ENCODE measurements at regions not wholly inside any gene's neighbourhood (a gene's known extent, or its start where the extent isn't known, plus 50 kb on each side); places are given as distances from the start of the nearest gene placed in this dataset.

GRCh38 chr21:35924714-35925301 lies 135.5 kb downstream of the SETD4 start (continued):
- TF ChIP-seq ZNF530 (tag by site-specific recombination; IDR thresholded peaks at IDR 0.05; ENCODE audit: low read depth), result no peak
- no peak for TF ChIP-seq ZNF24 (tag by site-specific recombination; IDR thresholded peaks at IDR 0.05)
- TF ChIP-seq KLF9 (tag by site-specific recombination; IDR thresholded peaks at IDR 0.05; ENCODE audit: low read depth), result no peak
- TF ChIP-seq ZNF214 (tag by site-specific recombination; IDR thresholded peaks at IDR 0.05; ENCODE audit: borderline replicate concordance), result no peak
- no peak for TF ChIP-seq ZNF560 (tag by site-specific recombination; IDR thresholded peaks at IDR 0.05; ENCODE audit: borderline replicate concordance)
- no peak for TF ChIP-seq ZNF211 (tag by site-specific recombination; IDR thresholded peaks at IDR 0.05; ENCODE audit: low read depth)
- no peak for TF ChIP-seq ZNF626 (tag by site-specific recombination; IDR thresholded peaks at IDR 0.05)
- TF ChIP-seq KLF8 (tag by site-specific recombination; IDR thresholded peaks at IDR 0.05), result no peak
- no peak for TF ChIP-seq GLI2 (tag by site-specific recombination; IDR thresholded peaks at IDR 0.05; ENCODE audit: borderline replicate concordance, low read depth)
- TF ChIP-seq ZBTB8A (tag by site-specific recombination; IDR thresholded peaks at IDR 0.05), result no peak
- TF ChIP-seq SETDB1 (IDR thresholded peaks at IDR 0.05; ENCODE audit: insufficient read length, low read length), result no peak
- no peak for TF ChIP-seq ZXDB (tag by site-specific recombination; IDR thresholded peaks at IDR 0.05)
- no peak for TF ChIP-seq TCF7L2 (IDR thresholded peaks at IDR 0.05; ENCODE audit: borderline replicate concordance, low read depth, low read length)
- no peak for TF ChIP-seq IKZF3 (tag by site-specific recombination; IDR thresholded peaks at IDR 0.05)
- no peak for TF ChIP-seq ZNF132 (tag by site-specific recombination; IDR thresholded peaks at IDR 0.05; ENCODE audit: borderline replicate concordance)
- no peak for TF ChIP-seq ZSCAN4 (tag by site-specific recombination; IDR thresholded peaks at IDR 0.05)
- no peak for TF ChIP-seq ZNF658 (tag by site-specific recombination; IDR thresholded peaks at IDR 0.05)
- no peak for TF ChIP-seq EGR2 (tag by site-specific recombination; IDR thresholded peaks at IDR 0.05; ENCODE audit: low read depth)
- no peak for TF ChIP-seq ZNF19 (tag by site-specific recombination; IDR thresholded peaks at IDR 0.05; ENCODE audit: low read depth)
- TF ChIP-seq ZNF394 (tag by site-specific recombination; IDR thresholded peaks at IDR 0.05; ENCODE audit: borderline replicate concordance), result peak; percentile 78; the same call in 1 of the 2 replicates
- 0 out of 2 replicates have a peak, but pooled peaks have one; percentile 29 for TF ChIP-seq ZNF639 (tag by site-specific recombination; IDR thresholded peaks at IDR 0.05)
- peak; percentile 79 for TF ChIP-seq ZNF629 (tag by site-specific recombination; IDR thresholded peaks at IDR 0.05)
- TF ChIP-seq ZNF518A (tag by site-specific recombination; conservative IDR thresholded peaks at IDR 0.05; ENCODE audit: low read depth), result no peak
- TF ChIP-seq ZSCAN18 (tag by site-specific recombination; IDR thresholded peaks at IDR 0.05), result no peak
- TF ChIP-seq SP3 (tag by site-specific recombination; IDR thresholded peaks at IDR 0.05), result peak; percentile 26; the same call in 1 of the 2 replicates
- no peak for TF ChIP-seq ZNF404 (tag by site-specific recombination; IDR thresholded peaks at IDR 0.05)
- no peak for TF ChIP-seq ZBTB26 (tag by site-specific recombination; optimal IDR thresholded peaks at IDR 0.05)
- no peak for TF ChIP-seq ZNF580 (tag by site-specific recombination; IDR thresholded peaks at IDR 0.05)
- TF ChIP-seq ZBTB17 (tag by site-specific recombination; IDR thresholded peaks at IDR 0.05), result no peak
- TF ChIP-seq ZNF155 (tag by site-specific recombination; IDR thresholded peaks at IDR 0.05), result no peak
- TF ChIP-seq ZSCAN30 (tag by site-specific recombination; IDR thresholded peaks at IDR 0.05), result no peak

All from HEK293 (cell line).